GM23338 (cell line): ENCODE measurements at regions not wholly inside any gene's neighbourhood (a gene's known extent, or its start where the extent isn't known, plus 50 kb on each side); places are given as distances from the start of the nearest gene placed in this dataset.

Experiments used
- ATAC-seq: fragments of 200-7000 bp; cut with Tn5 transposase; 3 replicates; pipeline ENCODE4 v1.9.1; 2020
- DNase-seq: peaks from one replicate; pipeline ENCODE4 v3.0.0-alpha.2; 2015; ENCODE audit warnings: low spot score
- H2AFZ ChIP-seq: fragments of 200-600 bp; sonication (generic); 2 replicates; pipeline ENCODE4 v1.8.0; 2016; ENCODE audit warnings: antibody characterized with exemption, mild to moderate bottlenecking, moderate library complexity
- H3F3A ChIP-seq: fragments of 200-600 bp; sonication (generic); replicated peaks from 2 replicates; pipeline ENCODE4 v1.8.0; 2017; ENCODE audit warnings: antibody characterized with exemption, mixed run types, low read depth
- H3K27ac ChIP-seq: fragments of 200-600 bp; sonication (generic); 2 replicates; pipeline ENCODE4 v1.6.1; 2016; ENCODE audit warnings: low read depth
- H3K27me3 ChIP-seq: fragments of 200-600 bp; sonication (generic); 2 replicates; pipeline ENCODE4 v1.8.0; 2016; ENCODE audit warnings: mild to moderate bottlenecking, mixed run types, moderate library complexity; ENCODE audit not compliant: insufficient read depth
- H3K36me3 ChIP-seq: fragments of 200-600 bp; sonication (generic); 2 replicates; pipeline ENCODE4 v1.8.0; 2016; ENCODE audit warnings: mild to moderate bottlenecking; ENCODE audit not compliant: insufficient read depth
- H3K4me1 ChIP-seq: fragments of 200-600 bp; sonication (generic); 2 replicates; pipeline ENCODE4 v1.8.0; 2016; ENCODE audit warnings: mild to moderate bottlenecking, moderate library complexity; ENCODE audit not compliant: insufficient read depth
- H3K4me2 ChIP-seq: fragments of 200-600 bp; sonication (generic); 2 replicates; pipeline ENCODE4 v1.7.1; 2017; ENCODE audit warnings: mixed run types
- H3K4me3 ChIP-seq: fragments of 200-600 bp; sonication (generic); 2 replicates; pipeline ENCODE4 v1.6.1; 2016; ENCODE audit warnings: mixed run types
- H3K79me2 ChIP-seq: fragments of 200-600 bp; sonication (generic); replicated peaks from 2 replicates; pipeline ENCODE4 v1.8.0; 2017; ENCODE audit warnings: mild to moderate bottlenecking; ENCODE audit not compliant: insufficient read depth
- H3K9me2 ChIP-seq: fragments of 200-600 bp; sonication (generic); 2 replicates; pipeline ENCODE4 v1.8.0; 2017; ENCODE audit not compliant: insufficient read depth
- H4K20me1 ChIP-seq: fragments of 200-600 bp; sonication (generic); replicated peaks from 2 replicates; pipeline ENCODE4 v1.8.0; 2017; ENCODE audit warnings: mild to moderate bottlenecking; ENCODE audit not compliant: insufficient read depth
- H3K27ac Mint-ChIP-seq: 2 replicates; pipeline ENCODE4 v1.8.0; 2020; ENCODE audit warnings: inconsistent platforms, mild to moderate bottlenecking, moderate library complexity, mixed read lengths
- H3K27me3 Mint-ChIP-seq: 3 replicates; pipeline ENCODE4 v1.8.0; 2022; ENCODE audit warnings: low read depth, mild to moderate bottlenecking, moderate library complexity, mixed read lengths, inconsistent platforms; ENCODE audit not compliant: insufficient read depth, poor library complexity
- H3K36me3 Mint-ChIP-seq: 3 replicates; pipeline ENCODE4 v1.8.0; 2021; ENCODE audit warnings: low read depth, mild to moderate bottlenecking, inconsistent platforms, moderate library complexity, mixed read lengths
- H3K4me1 Mint-ChIP-seq: 3 replicates; pipeline ENCODE4 v1.8.0; 2020; ENCODE audit warnings: mild to moderate bottlenecking, inconsistent platforms, mixed read lengths
- H3K4me3 Mint-ChIP-seq: 3 replicates; pipeline ENCODE4 v1.8.0; 2021; ENCODE audit warnings: moderate library complexity, mild to moderate bottlenecking, inconsistent platforms, mixed read lengths
- H3K9me3 Mint-ChIP-seq: 3 replicates; pipeline ENCODE4 v1.8.0; 2020; ENCODE audit warnings: moderate library complexity, mild to moderate bottlenecking, inconsistent platforms, mixed read lengths
- CREB1 ChIP-seq: fragments of 250-450 bp; sonication (Bioruptor Pico); IDR thresholded peaks from 2 replicates; pipeline ENCODE4 v1.5.0; 2020; ENCODE audit warnings: low read depth, mild to moderate bottlenecking, moderate library complexity
- EZH2 ChIP-seq: fragments of 200-600 bp; sonication (generic); IDR thresholded peaks from one replicate; pipeline ENCODE4 v1.8.0; 2017; ENCODE audit warnings: antibody characterized with exemption, mild to moderate bottlenecking, low read depth; ENCODE audit not compliant: unreplicated experiment
- EZH2phosphoT487 ChIP-seq: fragments of 200-600 bp; sonication (generic); IDR thresholded peaks from one replicate; pipeline ENCODE4 v1.8.1; 2018; ENCODE audit warnings: antibody characterized with exemption; ENCODE audit not compliant: unreplicated experiment
- JUNB ChIP-seq: IDR thresholded peaks from one replicate; pipeline ENCODE4 v1.6.1; 2016; ENCODE audit warnings: antibody characterized with exemption; ENCODE audit not compliant: unreplicated experiment
- NANOG ChIP-seq: IDR thresholded peaks from 2 replicates; pipeline ENCODE4 v1.6.1; 2016; ENCODE audit warnings: antibody characterized with exemption, borderline replicate concordance
- POLR2AphosphoS5 ChIP-seq: IDR thresholded peaks from 2 replicates; pipeline ENCODE4 v1.6.1; 2016; ENCODE audit warnings: antibody characterized with exemption, low read depth
- REST ChIP-seq: IDR thresholded peaks from one replicate; pipeline ENCODE4 v1.6.1; 2018; ENCODE audit warnings: antibody characterized with exemption; ENCODE audit not compliant: unreplicated experiment
- STAT1 ChIP-seq: IDR thresholded peaks from one replicate; pipeline ENCODE4 v1.6.1; 2016; ENCODE audit warnings: antibody characterized with exemption; ENCODE audit not compliant: unreplicated experiment
- ZNF114 ChIP-seq: fragments of 250-450 bp; sonication (Bioruptor Pico); IDR thresholded peaks from 2 replicates; pipeline ENCODE4 v1.5.0; 2020; ENCODE audit warnings: mild to moderate bottlenecking, moderate library complexity
- ZNF331 ChIP-seq: fragments of 250-450 bp; sonication (Bioruptor Pico); IDR thresholded peaks from 2 replicates; pipeline ENCODE4 v1.5.0; 2020; ENCODE audit warnings: low read depth, mild to moderate bottlenecking, moderate library complexity
- ZNF462 ChIP-seq: fragments of 250-450 bp; sonication (Bioruptor Pico); IDR thresholded peaks from 2 replicates; pipeline ENCODE4 v1.5.0; 2020; ENCODE audit warnings: mild to moderate bottlenecking, moderate library complexity
- TF ChIP-seq, protein P1 (sequence below), 2 experiments: fragments of 200-600 bp in 1 of 2; sonication (generic) in 1 of 2; conservative IDR thresholded peaks; 2 replicates each; pipeline versions ENCODE4 v1.5.1 to v1.6.1; 2016 to 2017; ENCODE audit warnings: antibody characterized with exemption in 2 of 2, low read depth in 2 of 2, mild to moderate bottlenecking in 2 of 2, moderate library complexity in 1 of 2
- TF ChIP-seq, protein P2 (sequence below): IDR thresholded peaks from 2 replicates; pipeline ENCODE4 v1.6.1; 2016; ENCODE audit warnings: antibody characterized with exemption

- Mint-ChIP-seq H3K27ac (no peak overlapping the region), H3K4me1 (no peaks in the 10 kb centered on the region; the same call in 2 of the 3 replicates), H3K27me3 (no peaks in the 10 kb centered on the region), H3K36me3 (no peaks in the 10 kb centered on the region), H3K4me3 (no peak overlapping the region), H3K9me3 (no peaks in the 10 kb centered on the region)
- DNase-seq (no peak), ATAC-seq (no peak)
- Histone ChIP-seq H2AFZ (no peak overlapping the region), H3K79me2 (no peaks in the 10 kb centered on the region), H3K27me3 (no peaks in the 10 kb centered on the region), H3K4me2 (no peak overlapping the region), H4K20me1 (no peaks in the 10 kb centered on the region), H3K4me1 (no peaks in the 10 kb centered on the region), H3K36me3 (no peaks in the 10 kb centered on the region), H3F3A (no peaks in the 10 kb centered on the region), H3K4me3 (no peak overlapping the region), H3K9me2 (no peaks in the 10 kb centered on the region), H3K27ac (no peak overlapping the region)
- TF ChIP-seq, protein P1, sequence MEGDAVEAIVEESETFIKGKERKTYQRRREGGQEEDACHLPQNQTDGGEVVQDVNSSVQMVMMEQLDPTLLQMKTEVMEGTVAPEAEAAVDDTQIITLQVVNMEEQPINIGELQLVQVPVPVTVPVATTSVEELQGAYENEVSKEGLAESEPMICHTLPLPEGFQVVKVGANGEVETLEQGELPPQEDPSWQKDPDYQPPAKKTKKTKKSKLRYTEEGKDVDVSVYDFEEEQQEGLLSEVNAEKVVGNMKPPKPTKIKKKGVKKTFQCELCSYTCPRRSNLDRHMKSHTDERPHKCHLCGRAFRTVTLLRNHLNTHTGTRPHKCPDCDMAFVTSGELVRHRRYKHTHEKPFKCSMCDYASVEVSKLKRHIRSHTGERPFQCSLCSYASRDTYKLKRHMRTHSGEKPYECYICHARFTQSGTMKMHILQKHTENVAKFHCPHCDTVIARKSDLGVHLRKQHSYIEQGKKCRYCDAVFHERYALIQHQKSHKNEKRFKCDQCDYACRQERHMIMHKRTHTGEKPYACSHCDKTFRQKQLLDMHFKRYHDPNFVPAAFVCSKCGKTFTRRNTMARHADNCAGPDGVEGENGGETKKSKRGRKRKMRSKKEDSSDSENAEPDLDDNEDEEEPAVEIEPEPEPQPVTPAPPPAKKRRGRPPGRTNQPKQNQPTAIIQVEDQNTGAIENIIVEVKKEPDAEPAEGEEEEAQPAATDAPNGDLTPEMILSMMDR (conservative IDR thresholded peaks at IDR 0.05; ENCODE audit: low read depth in 2 of 2): no peak
- TF ChIP-seq ZNF462 (no peak), REST (no peak), ZNF331 (CRISPR knock-in tag) (no peak), CREB1 (no peak), NANOG (no peak), POLR2AphosphoS5 (no peak), EZH2 (no peak), EZH2phosphoT487 (no peak), ZNF114 (CRISPR knock-in tag) (no peak), JUNB (no peak), STAT1 (no peak)
- TF ChIP-seq, protein P2, sequence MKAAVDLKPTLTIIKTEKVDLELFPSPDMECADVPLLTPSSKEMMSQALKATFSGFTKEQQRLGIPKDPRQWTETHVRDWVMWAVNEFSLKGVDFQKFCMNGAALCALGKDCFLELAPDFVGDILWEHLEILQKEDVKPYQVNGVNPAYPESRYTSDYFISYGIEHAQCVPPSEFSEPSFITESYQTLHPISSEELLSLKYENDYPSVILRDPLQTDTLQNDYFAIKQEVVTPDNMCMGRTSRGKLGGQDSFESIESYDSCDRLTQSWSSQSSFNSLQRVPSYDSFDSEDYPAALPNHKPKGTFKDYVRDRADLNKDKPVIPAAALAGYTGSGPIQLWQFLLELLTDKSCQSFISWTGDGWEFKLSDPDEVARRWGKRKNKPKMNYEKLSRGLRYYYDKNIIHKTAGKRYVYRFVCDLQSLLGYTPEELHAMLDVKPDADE: no peak
These were observed 187.5 kb upstream of the C21orf91 start for GRCh38 chr21:18006691-18007090.
